HepG2 (cell line): ENCODE measurements at regions not wholly inside any gene's neighbourhood (a gene's known extent, or its start where the extent isn't known, plus 50 kb on each side); places are given as distances from the start of the nearest gene placed in this dataset.

Experiments used
- CREB1 ChIP-seq, 2 experiments: fragments of 450-650 bp in 1 of 2; IDR thresholded peaks; 2 replicates each; pipeline ENCODE4 v1.6.1; 2016 to 2017; ENCODE audit warnings: control low read depth in 1 of 2, mild to moderate bottlenecking in 1 of 2, missing compliant biosample characterization in 1 of 2, missing genetic modification characterization in 1 of 2
- FOXP4 ChIP-seq: sonication (generic); formaldehyde crosslinking; IDR thresholded peaks from 2 replicates; pipeline ENCODE4 v1.4.0; 2020; ENCODE audit warnings: missing genetic modification reagents
- KDM1A ChIP-seq: IDR thresholded peaks from 2 replicates; pipeline ENCODE4 v1.6.1; 2016; ENCODE audit warnings: missing compliant biosample characterization
- POLR2A ChIP-seq, 2 experiments: IDR thresholded peaks; 2 replicates each; pipeline ENCODE4 v1.6.1; 2011; ENCODE audit warnings: low read depth in 2 of 2, low read length in 2 of 2, mild to moderate bottlenecking in 1 of 2, moderate library complexity in 1 of 2; ENCODE audit not compliant: insufficient read depth in 1 of 2
- RXRA ChIP-seq: sonication (generic); formaldehyde crosslinking; IDR thresholded peaks from 2 replicates; pipeline ENCODE4 v1.5.1; 2020; ENCODE audit warnings: missing genetic modification reagents
- TBX3 ChIP-seq: fragments of 450-650 bp; IDR thresholded peaks from 2 replicates; pipeline ENCODE4 v1.6.1; 2017; ENCODE audit warnings: antibody characterized with exemption, mild to moderate bottlenecking, inconsistent platforms, borderline replicate concordance
- TRIM24 ChIP-seq: sonication (generic); formaldehyde crosslinking; IDR thresholded peaks from 2 replicates; pipeline ENCODE4 v1.8.0; 2022; ENCODE audit warnings: mild to moderate bottlenecking, missing genetic modification reagents

DNA sequence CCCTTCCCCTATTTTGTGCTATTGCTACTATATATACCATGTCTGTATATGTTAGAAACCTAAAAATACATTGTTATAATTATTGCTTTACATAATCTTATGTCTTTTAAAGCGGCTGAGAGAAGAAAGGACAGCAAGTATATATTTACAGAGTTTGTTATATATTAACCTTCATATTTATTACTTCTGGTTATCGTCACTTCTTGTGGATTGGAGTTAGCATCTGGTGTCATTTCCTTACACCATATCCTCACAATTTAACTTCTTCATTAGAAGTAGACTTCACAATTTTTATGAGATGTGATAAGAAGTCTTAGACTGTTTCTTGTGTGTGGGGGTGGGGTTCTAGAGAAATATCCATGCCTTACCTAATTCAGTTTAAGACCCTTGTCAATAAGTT lies 123.1 kb downstream of the ATXN3L start:
- TF ChIP-seq TBX3 (no peak), FOXP4 (CRISPR knock-in tag) (no peak), POLR2A (IDR thresholded peaks at IDR 0.05; ENCODE audit: insufficient read depth in 1 of 2, low read depth in 2 of 2, low read length in 2 of 2) (no peak), TRIM24 (CRISPR knock-in tag) (no peak), CREB1 (IDR thresholded peaks at IDR 0.05) (no peak), CREB1 (CRISPR knock-in tag; IDR thresholded peaks at IDR 0.05) (no peak), RXRA (CRISPR knock-in tag) (no peak), KDM1A (CRISPR knock-in tag) (no peak)
